HepG2 (cell line): ENCODE measurements at regions not wholly inside any gene's neighbourhood (a gene's known extent, or its start where the extent isn't known, plus 50 kb on each side); places are given as distances from the start of the nearest gene placed in this dataset.

ENCODE experiments used
- ATAC-seq: fragments of 200-7000 bp; cut with Tn5 transposase; 3 replicates; pipeline ENCODE4 v1.9.1; 2020; ENCODE audit warnings: mild to moderate bottlenecking, moderate library complexity
- BruUV-seq: library from RNA; stranded (reverse); fragments of 400-500 nt; replicated peaks from 2 replicates; lab custom pipeline; 2021; lab: Mats Ljungman, UMichigan
- CTCF ChIA-PET: fragments of 300-600 bp; formaldehyde crosslinking; extraction: SDS; loops from one replicate; lab custom pipeline; 2021; ENCODE audit warnings: low total read pairs, inconsistent platforms, low intra/inter-chr PET ratio; lab: Yijun Ruan, JAX
- POLR2A ChIA-PET: fragments of 350-600 bp; sonication (Branson Sonifier 250); formaldehyde crosslinking; loops from one replicate; lab custom pipeline; 2020; ENCODE audit warnings: antibody characterized with exemption, inconsistent platforms; lab: Yijun Ruan, JAX
- DNase-seq: peaks from one replicate; pipeline ENCODE4 v3.0.0-alpha.2; 2015; ENCODE audit warnings: low spot score
- FAIRE-seq: peaks from 3 replicates; lab custom pipeline; 2011; peaks lifted over from hg19 to GRCh38; lab: Jason Lieb, UNC
- H2AFZ ChIP-seq: one replicate; pipeline ENCODE4 v1.6.1; 2011; ENCODE audit warnings: low read length, inconsistent platforms
- H3K27ac ChIP-seq: fragments of 300-600 bp; 3 replicates; pipeline ENCODE4 v1.8.0; 2011; ENCODE audit warnings: mixed run types, mild to moderate bottlenecking, mixed read lengths, low read length, inconsistent platforms; ENCODE audit not compliant: insufficient read depth; ENCODE audit errors: extremely low read length
- H3K27me3 ChIP-seq, 2 experiments: fragments of 200-600 bp in 1 of 2; 2 replicates in 1 of 2; 3 replicates in 1 of 2; pipeline versions ENCODE4 v1.6.0 to v1.8.0; 2011; ENCODE audit warnings: low read length in 2 of 2, mild to moderate bottlenecking in 2 of 2, moderate library complexity in 2 of 2, inconsistent platforms in 1 of 2; ENCODE audit not compliant: insufficient read depth in 2 of 2, control insufficient read depth in 1 of 2
- H3K36me3 ChIP-seq, 2 experiments: fragments of 200-600 bp in 1 of 2; replicated peaks in 1 of 2; 2 replicates in 1 of 2; 3 replicates in 1 of 2; pipeline versions ENCODE4 v1.5.1 to v1.8.0; 2011; ENCODE audit warnings: low read length in 2 of 2, inconsistent platforms in 1 of 2; ENCODE audit not compliant: insufficient read depth in 2 of 2, control insufficient read depth in 1 of 2
- H3K4me1 ChIP-seq: 2 replicates; pipeline ENCODE4 v1.5.1; 2012; ENCODE audit warnings: low read length, inconsistent platforms; ENCODE audit not compliant: insufficient read depth
- H3K4me2 ChIP-seq: 2 replicates; pipeline ENCODE4 v1.6.0; 2011; ENCODE audit warnings: low read depth, low read length, inconsistent platforms
- H3K4me3 ChIP-seq, 3 experiments: fragments of 200-600 bp in 1 of 3; sonication (generic), shearing (Covaris generic) in 1 of 3; replicated peaks in 1 of 3; 2 replicates each; pipeline ENCODE4 v1.5.1; 2011 to 2016; ENCODE audit warnings: low read length in 3 of 3, inconsistent platforms in 2 of 3, low read depth in 2 of 3, mild to moderate bottlenecking in 2 of 3, control low read depth in 1 of 3, mixed read lengths in 1 of 3; ENCODE audit not compliant: insufficient read depth in 1 of 3
- H3K79me2 ChIP-seq: one replicate; pipeline ENCODE4 v1.6.1; 2011; ENCODE audit warnings: low read length, inconsistent platforms; ENCODE audit not compliant: insufficient read depth
- H3K9ac ChIP-seq: 2 replicates; pipeline ENCODE4 v1.6.0; 2011; ENCODE audit warnings: mild to moderate bottlenecking, low read depth, low read length, inconsistent platforms; ENCODE audit not compliant: insufficient read depth
- H3K9me3 ChIP-seq: 2 replicates; pipeline ENCODE4 v1.5.1; 2012; ENCODE audit warnings: mild to moderate bottlenecking, low read length
- H4K20me1 ChIP-seq: 2 replicates; pipeline ENCODE4 v1.6.0; 2011; ENCODE audit warnings: inconsistent platforms, mild to moderate bottlenecking, low read length, moderate library complexity; ENCODE audit not compliant: insufficient read depth
- HNRNPUL1 ChIP-seq: fragments of 200-400 bp; formaldehyde crosslinking; IDR thresholded peaks from 2 replicates; pipeline ENCODE4 v1.6.1; 2017; ENCODE audit warnings: low read depth, mild to moderate bottlenecking, low read length, moderate library complexity
- NFYC ChIP-seq: IDR thresholded peaks from 2 replicates; pipeline ENCODE4 v1.6.1; 2016; ENCODE audit warnings: missing genetic modification reagents, missing compliant biosample characterization
- PTBP1 ChIP-seq: fragments of 200-400 bp; formaldehyde crosslinking; IDR thresholded peaks from 2 replicates; pipeline ENCODE4 v1.6.1; 2018; ENCODE audit warnings: low read length, low read depth; ENCODE audit not compliant: poor library complexity, severe bottlenecking
- TCF7L2 ChIP-seq: IDR thresholded peaks from 2 replicates; pipeline ENCODE4 v1.6.1; 2011; ENCODE audit warnings: mild to moderate bottlenecking, low read depth, low read length, moderate library complexity
- ZNF432 ChIP-seq: sonication (generic); formaldehyde crosslinking; IDR thresholded peaks from 2 replicates; pipeline ENCODE4 v1.5.0; 2020; ENCODE audit warnings: missing genetic modification reagents, mild to moderate bottlenecking, borderline replicate concordance
- in situ Hi-C: cut with HindIII; loops from 2 replicates; pipeline ENCODE4 v1.10.0; 2017; ENCODE audit warnings: low pct_unique_long_range_greater_than_20kb; ENCODE audit not compliant: extremely low pct_ligation_motif_present
- intact Hi-C: fragments of 100-400 bp; cut with micrococcal nuclease; formaldehyde crosslinking; loops from one replicate; pipeline ENCODE4 v1.10.0; 2022; ENCODE audit not compliant: unreplicated experiment
- TF ChIP-seq, protein P1 (sequence below): IDR thresholded peaks from 2 replicates; pipeline ENCODE4 v1.6.1; 2016; ENCODE audit warnings: mild to moderate bottlenecking, missing biosample characterization, missing genetic modification reagents
- TF ChIP-seq, protein P2 (sequence below): sonication (generic); formaldehyde crosslinking; IDR thresholded peaks from 2 replicates; pipeline ENCODE4 v1.4.0; 2020; ENCODE audit warnings: mild to moderate bottlenecking, missing genetic modification reagents
- TF ChIP-seq, protein P3 (sequence below): sonication (generic); formaldehyde crosslinking; IDR thresholded peaks from 2 replicates; pipeline ENCODE4 v1.9.0; 2021; ENCODE audit warnings: missing genetic modification reagents, mild to moderate bottlenecking, borderline replicate concordance

DNA sequence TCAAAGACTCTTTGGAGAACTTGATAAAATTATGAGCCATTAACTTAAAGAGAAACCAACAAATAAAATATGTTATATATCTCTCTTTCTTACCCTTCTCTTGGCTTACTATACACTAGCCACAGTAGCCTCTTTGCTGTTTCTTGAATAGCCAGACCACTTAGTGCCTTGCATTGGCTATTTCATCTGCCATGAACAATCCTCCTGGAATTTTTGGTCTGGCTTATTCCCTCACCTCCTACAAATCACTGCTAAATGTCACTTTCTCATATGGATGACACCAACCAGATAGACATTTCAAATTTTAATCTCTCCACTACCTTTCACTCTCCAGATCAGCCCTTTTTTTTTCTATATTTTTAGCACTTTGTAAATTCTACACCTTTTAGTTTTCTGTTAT is 1581.7 kb downstream of the EFNA5 start:
- Histone ChIP-seq H3K9me3 (no peaks in the 10 kb centered on the region), H3K4me1 (no peaks in the 10 kb centered on the region), H3K4me3 (no peak overlapping the region), H3K4me2 (no peak overlapping the region), H4K20me1 (no peaks in the 10 kb centered on the region), H3K27me3 (no peaks in the 10 kb centered on the region), H3K9ac (no peak overlapping the region), H3K79me2 (no peaks in the 10 kb centered on the region), H3K36me3 (no peaks in the 10 kb centered on the region), H3K27ac (no peak overlapping the region), H2AFZ (no peak overlapping the region)
- POLR2A ChIA-PET: no interaction called here
- DNase-seq: no peak
- CTCF ChIA-PET: no interaction called here
- intact Hi-C loops: no loop called here
- ATAC-seq: no peak
- FAIRE-seq: no peak
- BruUV-seq: no TSS peak
- TF ChIP-seq, protein P1, sequence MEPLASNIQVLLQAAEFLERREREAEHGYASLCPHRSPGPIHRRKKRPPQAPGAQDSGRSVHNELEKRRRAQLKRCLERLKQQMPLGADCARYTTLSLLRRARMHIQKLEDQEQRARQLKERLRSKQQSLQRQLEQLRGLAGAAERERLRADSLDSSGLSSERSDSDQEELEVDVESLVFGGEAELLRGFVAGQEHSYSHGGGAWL (CRISPR knock-in tag): no peak
- TF ChIP-seq, protein P2, sequence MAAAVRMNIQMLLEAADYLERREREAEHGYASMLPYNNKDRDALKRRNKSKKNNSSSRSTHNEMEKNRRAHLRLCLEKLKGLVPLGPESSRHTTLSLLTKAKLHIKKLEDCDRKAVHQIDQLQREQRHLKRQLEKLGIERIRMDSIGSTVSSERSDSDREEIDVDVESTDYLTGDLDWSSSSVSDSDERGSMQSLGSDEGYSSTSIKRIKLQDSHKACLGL (CRISPR knock-in tag): no peak
- TF ChIP-seq PTBP1 (no peak), TCF7L2 (no peak), ZNF432 (CRISPR knock-in tag) (no peak), NFYC (no peak), HNRNPUL1 (no peak)
- TF ChIP-seq, protein P3, sequence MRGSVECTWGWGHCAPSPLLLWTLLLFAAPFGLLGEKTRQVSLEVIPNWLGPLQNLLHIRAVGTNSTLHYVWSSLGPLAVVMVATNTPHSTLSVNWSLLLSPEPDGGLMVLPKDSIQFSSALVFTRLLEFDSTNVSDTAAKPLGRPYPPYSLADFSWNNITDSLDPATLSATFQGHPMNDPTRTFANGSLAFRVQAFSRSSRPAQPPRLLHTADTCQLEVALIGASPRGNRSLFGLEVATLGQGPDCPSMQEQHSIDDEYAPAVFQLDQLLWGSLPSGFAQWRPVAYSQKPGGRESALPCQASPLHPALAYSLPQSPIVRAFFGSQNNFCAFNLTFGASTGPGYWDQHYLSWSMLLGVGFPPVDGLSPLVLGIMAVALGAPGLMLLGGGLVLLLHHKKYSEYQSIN (CRISPR knock-in tag): no peak
- in situ Hi-C loops: no loop called here
